LNCAP (cell line): ENCODE measurements at regions not wholly inside any gene's neighbourhood (a gene's known extent, or its start where the extent isn't known, plus 50 kb on each side); places are given as distances from the start of the nearest gene placed in this dataset.

Experiments
- CTCF ChIP-seq: fragments of 450-650 bp; IDR thresholded peaks from 2 replicates; pipeline ENCODE4 v1.5.1; 2017; ENCODE audit warnings: mild to moderate bottlenecking

GRCh38 chr20:39756369-39756768 is 794.2 kb downstream of the DHX35 start:
- TF ChIP-seq CTCF, result no peak

- TF ChIP-seq CTCF, result no peak
Observed at GRCh38 chr20:39752262-39752876, 790.2 kb downstream of the DHX35 start.

- no peak for TF ChIP-seq CTCF
Observed at GRCh38 chr20:39751557-39752137, 789.5 kb downstream of the DHX35 start.

GRCh38 chr20:39745380-39745779 is 783.2 kb downstream of the DHX35 start:
- TF ChIP-seq CTCF, result no peak

GRCh38 chr20:39738651-39739050 is 776.5 kb downstream of the DHX35 start:
- no peak for TF ChIP-seq CTCF

GRCh38 chr20:39736434-39737327 is 774.5 kb downstream of the DHX35 start:
- no peak for TF ChIP-seq CTCF

GRCh38 chr20:39719293-39719692 is 757.1 kb downstream of the DHX35 start:
- no peak for TF ChIP-seq CTCF
